ENCODE measurements at regions not wholly inside any gene's neighbourhood (a gene's known extent, or its start where the extent isn't known, plus 50 kb on each side); places are given as distances from the start of the nearest gene placed in this dataset.
A peak's percentile ranks its signal among the peaks of the same experiment; 100 is the strongest.

DNA sequence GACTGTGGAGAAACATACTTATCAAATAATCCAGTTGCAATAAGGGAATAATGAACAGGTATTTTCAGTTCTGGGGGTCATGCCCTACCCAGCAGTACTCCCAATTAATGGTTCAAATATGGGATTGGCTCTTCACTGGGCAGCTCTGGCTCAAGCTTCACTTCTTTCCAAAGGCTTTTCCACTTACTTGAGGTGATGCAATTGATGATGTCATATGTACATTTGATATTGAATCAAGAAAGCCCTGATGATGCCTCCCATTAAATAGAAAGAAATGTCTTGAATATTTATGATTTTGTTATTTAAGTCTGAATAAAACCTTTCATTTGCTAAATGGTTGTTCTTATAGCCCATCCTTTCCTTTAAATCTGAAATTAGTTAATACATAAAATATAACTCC is 789.9 kb downstream of the USP25 start:
- Histone ChIP-seq H3K4me2 (ENCODE audit: insufficient read depth, low read length) (no peak overlapping the region), H3K4me1 (ENCODE audit: insufficient read depth, low read length) (peaks cover 17% of the 10 kb centered on the region), H4K20me1 (ENCODE audit: insufficient read depth, low read length) (no peaks in the 10 kb centered on the region), H3K9me3 (ENCODE audit: low read depth, low read length) (no peaks in the 10 kb centered on the region), H3K27ac (ENCODE audit: low read depth, low read length) (no peak overlapping the region), H2AFZ (ENCODE audit: low read length) (no peak overlapping the region), H3K36me3 (ENCODE audit: insufficient read depth, low read length) (no peaks in the 10 kb centered on the region), H3K79me2 (ENCODE audit: insufficient read depth, low read length) (no peaks in the 10 kb centered on the region), H3K4me3 (ENCODE audit: insufficient read depth, low read length) (no peak overlapping the region), H3K27me3 (ENCODE audit: insufficient read depth, low read length) (no peaks in the 10 kb centered on the region)
- no peak for TF ChIP-seq CTCF (IDR thresholded peaks at IDR 0.05; ENCODE audit: extremely low read depth, low read depth, low read length)
- DNase-seq (ENCODE audit: insufficient read length, low spot score, missing footprints) = no peak

DNA sequence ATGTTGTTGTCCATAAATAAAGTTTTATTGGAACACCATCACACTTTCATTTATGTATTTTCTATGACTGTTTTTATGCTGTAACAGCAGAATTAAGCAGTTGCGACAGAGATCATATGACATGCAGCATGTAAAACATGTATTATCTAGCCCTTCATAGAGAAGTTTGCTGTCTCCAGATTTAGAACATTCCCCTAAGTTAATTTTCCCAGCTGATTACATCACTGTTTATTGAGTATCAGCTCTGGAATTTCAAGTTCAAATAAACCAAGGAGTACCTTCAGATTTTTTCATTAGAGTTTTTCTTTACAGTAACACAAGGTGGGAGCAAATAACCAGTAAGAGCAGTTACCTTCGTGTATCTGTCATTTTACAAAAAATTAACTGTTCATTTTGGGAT is 792.8 kb downstream of the USP25 start:
- DNase-seq (ENCODE audit: insufficient read length, low spot score, missing footprints) = no peak
- Histone ChIP-seq H3K4me3 (ENCODE audit: insufficient read depth, low read length) (no peak overlapping the region), H3K27me3 (ENCODE audit: insufficient read depth, low read length) (no peaks in the 10 kb centered on the region), H2AFZ (ENCODE audit: low read length) (no peak overlapping the region), H3K36me3 (ENCODE audit: insufficient read depth, low read length) (no peaks in the 10 kb centered on the region), H3K27ac (ENCODE audit: low read depth, low read length) (peak overlapping the region; percentile 36), H4K20me1 (ENCODE audit: insufficient read depth, low read length) (no peaks in the 10 kb centered on the region), H3K79me2 (ENCODE audit: insufficient read depth, low read length) (no peaks in the 10 kb centered on the region), H3K4me2 (ENCODE audit: insufficient read depth, low read length) (no peak overlapping the region), H3K9me3 (ENCODE audit: low read depth, low read length) (no peaks in the 10 kb centered on the region), H3K4me1 (ENCODE audit: insufficient read depth, low read length) (peaks cover 12% of the 10 kb centered on the region)
- TF ChIP-seq CTCF (IDR thresholded peaks at IDR 0.05; ENCODE audit: extremely low read depth, low read depth, low read length) = no peak

- Histone ChIP-seq H3K4me1 (ENCODE audit: insufficient read depth, low read length) (peaks cover 26% of the 10 kb centered on the region), H3K27me3 (ENCODE audit: insufficient read depth, low read length) (no peaks in the 10 kb centered on the region), H3K9me3 (ENCODE audit: low read depth, low read length) (no peaks in the 10 kb centered on the region), H3K27ac (ENCODE audit: low read depth, low read length) (no peak overlapping the region), H4K20me1 (ENCODE audit: insufficient read depth, low read length) (no peaks in the 10 kb centered on the region), H3K36me3 (ENCODE audit: insufficient read depth, low read length) (no peaks in the 10 kb centered on the region), H3K79me2 (ENCODE audit: insufficient read depth, low read length) (peaks cover 7% of the 10 kb centered on the region), H3K4me3 (ENCODE audit: insufficient read depth, low read length) (no peak overlapping the region), H2AFZ (ENCODE audit: low read length) (no peak overlapping the region), H3K4me2 (ENCODE audit: insufficient read depth, low read length) (no peak overlapping the region)
- DNase-seq (ENCODE audit: insufficient read length, low spot score, missing footprints) = no peak
- TF ChIP-seq CTCF (IDR thresholded peaks at IDR 0.05; ENCODE audit: extremely low read depth, low read depth, low read length) = no peak
Measured at GRCh38 chr21:16530656-16531055, 800.9 kb downstream of the USP25 start.

GRCh38 chr21:16532840-16533239 is 803.1 kb downstream of the USP25 start:
- peak overlapping the region; percentile 96 for H3K4me2 ChIP-seq (ENCODE audit: insufficient read depth, low read length)

More at GRCh38 chr21:16532840-16533239, 803.1 kb downstream of the USP25 start:
- no peaks in the 10 kb centered on the region for H4K20me1 ChIP-seq (ENCODE audit: insufficient read depth, low read length)
- H3K79me2 ChIP-seq (ENCODE audit: insufficient read depth, low read length) = peaks cover 21% of the 10 kb centered on the region
- peak overlapping the region; percentile 96 for H3K27ac ChIP-seq (ENCODE audit: low read depth, low read length)
- no peak overlapping the region for H2AFZ ChIP-seq (ENCODE audit: low read length)
- peaks cover 28% of the 10 kb centered on the region for H3K4me1 ChIP-seq (ENCODE audit: insufficient read depth, low read length)
- no peak overlapping the region for H3K4me3 ChIP-seq (ENCODE audit: insufficient read depth, low read length)
- DNase-seq (ENCODE audit: insufficient read length, low spot score, missing footprints) = peak; percentile 45
- no peak for TF ChIP-seq CTCF (IDR thresholded peaks at IDR 0.05; ENCODE audit: extremely low read depth, low read depth, low read length)
- no peaks in the 10 kb centered on the region for H3K36me3 ChIP-seq (ENCODE audit: insufficient read depth, low read length)
- no peaks in the 10 kb centered on the region for H3K9me3 ChIP-seq (ENCODE audit: low read depth, low read length)
- H3K27me3 ChIP-seq (ENCODE audit: insufficient read depth, low read length) = no peaks in the 10 kb centered on the region
